GM18507 (cell line): ENCODE measurements at regions not wholly inside any gene's neighbourhood (a gene's known extent, or its start where the extent isn't known, plus 50 kb on each side); places are given as distances from the start of the nearest gene placed in this dataset.

Source experiments
- DNase-seq: peaks from one replicate; pipeline ENCODE4 v3.0.0; 2011; ENCODE audit warnings: low read depth; ENCODE audit not compliant: insufficient read length; ENCODE audit errors: extremely low spot score
- FAIRE-seq: peaks from 2 replicates; lab custom pipeline; 2011; peaks lifted over from hg19 to GRCh38; lab: Jason Lieb, UNC

DNA sequence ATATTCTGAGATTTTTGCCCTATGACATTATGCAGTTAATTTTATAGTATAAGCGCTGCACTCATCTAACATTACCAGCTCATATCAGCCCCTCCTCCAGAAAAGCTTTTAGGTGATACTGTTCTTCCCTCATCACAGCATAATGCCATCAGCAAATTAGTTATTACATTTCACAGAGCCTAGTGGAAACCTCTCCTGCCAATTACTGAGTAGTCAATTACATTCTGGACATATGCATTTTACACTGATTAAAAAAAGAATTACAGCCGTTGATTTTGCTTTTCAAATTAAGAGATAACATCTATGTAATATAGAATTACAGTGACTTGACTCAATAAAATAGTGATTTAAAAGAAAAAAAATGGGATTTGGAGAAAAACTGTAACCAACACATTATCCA, 542.1 kb downstream of the UQCRFS1 start:
- DNase-seq, result no peak
- FAIRE-seq, result no peak

- no peak for DNase-seq
- FAIRE-seq, result no peak
Measured at GRCh38 chr19:28669804-28670203, 543.1 kb downstream of the UQCRFS1 start.

- FAIRE-seq (no peak), DNase-seq (no peak)
Measured at GRCh38 chr19:28667348-28667977, 545.5 kb downstream of the UQCRFS1 start.

DNA sequence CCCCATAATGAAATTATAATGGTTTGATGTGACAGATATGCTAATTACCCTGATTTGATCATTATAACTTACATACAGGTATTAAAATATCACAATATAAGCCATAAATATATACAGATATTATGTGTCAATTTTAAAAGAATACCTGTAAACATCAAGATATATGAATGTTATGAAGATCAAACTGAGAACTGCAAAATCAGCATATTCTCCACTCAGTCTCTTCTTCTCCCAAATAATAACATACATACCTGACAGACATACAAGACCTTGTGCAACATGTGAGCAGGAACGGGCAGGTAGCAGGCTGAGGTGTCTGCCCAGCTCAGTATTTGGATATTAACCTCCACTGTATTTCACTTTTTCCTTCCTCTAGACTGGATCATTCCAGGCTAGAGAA, 547.2 kb downstream of the UQCRFS1 start:
- DNase-seq (no peak), FAIRE-seq (no peak)

DNA sequence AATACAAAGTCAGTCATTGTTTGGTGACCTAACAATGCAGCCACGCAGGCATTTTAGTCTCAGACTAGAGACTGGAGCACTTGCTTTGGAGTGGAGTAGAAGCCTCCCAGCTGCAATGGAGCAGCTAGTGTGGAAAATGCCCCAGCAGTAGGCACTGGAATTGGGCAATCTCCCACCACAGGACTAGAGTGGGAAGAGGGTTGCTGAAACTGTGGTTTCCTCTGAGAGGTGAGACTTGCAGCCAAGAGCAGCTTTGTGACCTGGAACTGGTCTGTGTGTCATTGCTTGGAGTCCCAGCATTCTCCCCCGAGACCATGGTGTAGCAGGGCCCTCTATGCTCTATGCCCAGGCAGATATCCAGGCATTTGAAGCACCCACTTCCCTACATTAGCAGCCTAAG, 556.3 kb downstream of the UQCRFS1 start:
- FAIRE-seq (no peak), DNase-seq (no peak)

DNA sequence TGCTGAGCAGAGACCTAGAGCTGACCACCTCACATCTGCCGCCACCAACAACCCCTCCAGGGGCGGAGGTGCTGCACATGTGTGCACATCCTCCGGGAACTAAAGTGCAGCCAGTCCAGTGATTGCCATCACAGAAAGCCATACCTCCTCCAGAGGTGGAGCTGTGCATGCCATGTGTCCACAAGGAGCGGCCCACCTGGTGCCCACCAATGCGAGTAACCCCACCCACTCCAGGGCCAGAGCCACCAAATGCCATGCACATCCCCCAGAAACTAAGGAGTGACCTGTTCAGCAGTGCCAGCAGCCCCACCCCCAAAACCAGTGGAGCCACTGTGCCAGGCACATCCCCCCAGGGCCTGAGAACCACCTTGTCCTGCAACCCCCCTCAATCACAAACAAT, 557.9 kb downstream of the UQCRFS1 start:
- FAIRE-seq (no peak), DNase-seq (no peak)

DNA sequence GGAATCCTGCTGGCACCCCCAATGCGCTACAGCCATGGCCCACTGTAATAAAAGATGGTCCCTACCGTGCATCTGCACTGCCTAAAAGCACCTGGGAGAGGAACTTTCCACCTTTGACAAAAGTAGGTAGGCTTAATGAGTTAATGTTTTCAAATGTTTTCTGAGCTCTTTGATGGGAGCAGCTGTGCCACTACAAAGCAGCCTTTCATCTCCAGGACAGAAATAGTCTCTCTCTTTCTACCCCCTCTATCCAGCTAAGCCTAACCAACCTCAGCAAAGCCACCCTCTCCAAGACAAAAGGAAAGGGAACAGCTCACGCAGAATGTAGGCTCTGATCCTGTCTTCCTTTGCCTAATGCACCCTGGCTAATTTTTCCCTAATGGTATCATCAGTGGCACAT, 560.2 kb downstream of the UQCRFS1 start:
- FAIRE-seq, result no peak
- DNase-seq, result no peak

DNA sequence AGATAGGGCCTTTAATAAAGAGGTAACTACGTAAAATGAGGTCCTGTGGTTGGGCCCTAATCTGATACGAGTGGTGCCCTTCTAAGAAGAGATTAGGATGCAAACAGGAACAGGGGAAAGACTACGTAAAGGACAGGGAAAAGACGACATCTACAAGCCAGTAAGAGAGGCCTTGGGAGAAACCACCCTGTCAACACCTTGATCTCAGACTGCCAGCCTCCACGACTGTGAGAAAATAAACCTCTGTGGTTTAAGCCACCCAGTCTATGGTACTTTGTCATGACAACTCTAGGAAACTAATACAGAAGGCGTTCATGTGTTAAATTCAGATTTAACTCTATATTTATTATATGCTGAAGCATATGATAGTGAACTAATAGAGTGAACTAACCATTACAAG, 566.3 kb downstream of the UQCRFS1 start:
- no peak for FAIRE-seq

GRCh38 chr19:28644169-28644775, 568.7 kb downstream of the UQCRFS1 start:
- DNase-seq, result no peak
- no peak for FAIRE-seq

More for the DNA sequence above, 566.3 kb downstream of the UQCRFS1 start:
- DNase-seq, result no peak

DNA sequence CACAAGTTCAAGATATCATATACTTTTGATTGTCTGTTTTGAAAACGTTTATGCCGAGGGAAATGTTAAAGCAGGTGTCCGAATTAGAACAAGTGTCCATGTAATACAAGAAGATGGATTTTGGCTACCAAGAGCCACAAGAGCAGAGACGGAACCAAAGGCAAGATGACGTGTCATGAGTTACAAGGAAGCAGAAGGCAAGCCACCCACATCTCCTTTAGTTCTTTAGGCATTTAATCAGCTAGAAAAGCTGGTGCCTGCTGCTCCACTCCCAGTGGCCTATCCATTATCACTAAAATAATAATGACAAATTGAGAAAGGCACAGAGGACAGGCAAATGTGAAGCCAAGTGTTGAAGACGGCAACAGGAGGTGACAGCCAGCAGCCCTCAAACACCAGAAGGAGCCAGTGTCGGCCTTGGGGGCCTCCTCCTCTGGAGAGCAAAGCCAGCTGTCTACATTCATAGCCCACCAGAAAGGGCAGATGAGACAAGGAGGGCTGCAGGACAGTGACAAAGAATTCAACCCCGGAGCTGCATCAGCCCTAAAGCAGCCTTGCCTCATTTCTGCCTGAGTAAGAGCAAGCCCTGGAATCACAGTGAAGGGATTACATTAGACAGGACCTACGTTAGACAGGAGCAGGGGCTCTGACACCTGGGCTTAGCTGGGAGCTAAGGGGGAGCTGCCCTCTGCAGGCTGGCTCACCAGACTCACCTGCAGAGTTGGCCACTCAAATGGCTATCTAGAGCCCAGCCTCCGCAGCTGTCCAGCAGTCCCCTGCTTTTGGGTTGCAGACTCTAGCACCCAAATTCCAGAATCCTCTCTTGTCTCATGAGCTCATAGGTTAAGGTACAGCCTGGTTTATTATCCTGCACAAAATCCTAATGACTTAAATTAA, 569.9 kb downstream of the UQCRFS1 start:
- DNase-seq (no peak), FAIRE-seq (no peak)

GRCh38 chr19:28641395-28641794, 571.6 kb downstream of the UQCRFS1 start:
- no peak for DNase-seq
- FAIRE-seq, result no peak

- no peak for FAIRE-seq
Measured at GRCh38 chr19:28640506-28640905, 572.4 kb downstream of the UQCRFS1 start.

DNA sequence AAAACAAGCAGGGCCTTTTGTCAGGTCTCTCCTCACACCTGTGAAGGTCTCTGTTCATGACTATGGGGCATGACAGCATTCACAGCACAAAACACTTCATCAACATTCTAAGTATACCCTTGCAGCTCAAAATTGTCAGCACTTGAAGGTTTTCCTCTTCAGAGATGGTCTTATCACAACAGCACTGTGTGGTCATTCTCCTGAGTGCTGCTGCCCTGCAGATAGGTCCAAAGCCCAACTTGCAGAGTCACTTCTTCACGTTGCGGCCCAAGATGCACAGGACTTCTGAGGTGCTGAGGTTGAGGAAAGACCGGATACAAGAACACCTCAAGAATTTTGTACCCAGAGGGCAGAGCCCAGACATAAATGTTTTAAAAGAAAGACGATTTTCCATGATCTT, 574.5 kb downstream of the UQCRFS1 start:
- no peak for FAIRE-seq
- DNase-seq, result no peak

More at GRCh38 chr19:28640506-28640905, 572.4 kb downstream of the UQCRFS1 start:
- DNase-seq, result no peak

GRCh38 chr19:28636706-28637105, 576.2 kb downstream of the UQCRFS1 start:
- FAIRE-seq (no peak), DNase-seq (no peak)

DNA sequence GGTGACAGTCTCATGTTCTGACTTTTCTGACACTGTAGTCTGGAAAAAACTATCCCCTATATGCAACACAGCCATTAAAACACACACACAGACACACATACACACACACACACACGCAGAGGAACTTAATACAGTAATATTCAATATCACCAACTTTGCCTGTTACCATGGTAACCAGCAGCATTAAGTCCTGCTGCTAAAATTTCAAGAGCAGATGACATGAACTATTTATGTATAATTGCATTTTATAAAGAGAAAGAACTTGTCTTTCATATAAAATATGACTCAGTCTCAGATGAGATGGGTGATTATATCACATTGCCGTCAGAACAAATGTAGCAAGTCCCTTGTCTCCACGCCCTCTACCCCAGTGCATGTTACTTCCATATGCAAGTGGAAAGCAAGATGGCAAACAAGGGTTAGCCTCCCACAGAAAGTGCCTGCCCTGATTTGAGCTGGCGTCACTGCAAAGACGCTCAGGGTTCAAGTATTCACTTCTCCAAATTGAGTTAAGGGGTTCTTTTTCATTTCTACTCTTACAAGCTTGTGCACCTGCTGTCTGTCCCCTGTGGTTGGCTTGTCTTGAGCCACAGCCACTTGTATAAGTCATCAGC, 576.8 kb downstream of the UQCRFS1 start:
- no peak for FAIRE-seq
- DNase-seq, result no peak

GRCh38 chr19:28634837-28635236, 578.1 kb downstream of the UQCRFS1 start:
- FAIRE-seq (no peak), DNase-seq (no peak)

- FAIRE-seq, result no peak
- DNase-seq, result no peak
Measured at GRCh38 chr19:28634019-28634328, 579.0 kb downstream of the UQCRFS1 start.

GRCh38 chr19:28633319-28634018, 579.5 kb downstream of the UQCRFS1 start:
- no peak for DNase-seq
- no peak for FAIRE-seq

DNA sequence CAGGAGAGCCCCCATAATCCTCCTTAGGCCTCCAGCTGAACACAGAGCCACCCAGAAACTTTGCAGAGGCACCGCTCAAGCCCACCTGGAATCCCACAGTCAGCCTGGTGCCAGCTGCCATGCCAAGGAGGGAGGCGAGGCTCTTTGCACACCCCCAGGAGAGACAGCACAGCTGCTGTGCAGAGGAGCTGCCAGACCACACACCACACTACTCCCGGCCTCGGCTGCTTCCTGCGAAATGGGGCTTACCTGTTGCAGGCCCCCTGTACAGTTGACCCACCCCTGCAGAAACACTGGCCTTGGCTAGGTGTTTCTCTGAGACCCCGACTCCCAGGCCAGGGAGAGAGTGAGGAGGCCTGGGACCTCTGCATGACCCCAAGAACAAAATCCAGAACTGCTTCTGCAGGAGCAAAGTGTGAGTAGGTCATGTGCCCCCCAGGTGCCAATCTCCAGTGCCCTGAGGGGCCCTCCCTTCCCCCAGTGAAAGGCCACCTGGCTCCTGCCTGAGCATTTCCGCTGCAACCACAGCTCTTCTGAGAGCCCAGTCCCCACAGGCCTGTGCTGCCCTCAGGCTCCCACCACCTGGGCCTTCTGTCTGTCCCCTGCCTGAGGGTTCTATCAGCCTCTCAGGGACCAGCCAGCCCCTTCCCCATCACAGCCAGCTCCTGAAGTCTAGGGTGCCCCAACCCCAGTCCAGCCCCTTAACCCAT, 580.4 kb downstream of the UQCRFS1 start:
- no peak for FAIRE-seq
- no peak for DNase-seq
